ENCODE measurements at regions not wholly inside any gene's neighbourhood (a gene's known extent, or its start where the extent isn't known, plus 50 kb on each side); places are given as distances from the start of the nearest gene placed in this dataset.

DNA sequence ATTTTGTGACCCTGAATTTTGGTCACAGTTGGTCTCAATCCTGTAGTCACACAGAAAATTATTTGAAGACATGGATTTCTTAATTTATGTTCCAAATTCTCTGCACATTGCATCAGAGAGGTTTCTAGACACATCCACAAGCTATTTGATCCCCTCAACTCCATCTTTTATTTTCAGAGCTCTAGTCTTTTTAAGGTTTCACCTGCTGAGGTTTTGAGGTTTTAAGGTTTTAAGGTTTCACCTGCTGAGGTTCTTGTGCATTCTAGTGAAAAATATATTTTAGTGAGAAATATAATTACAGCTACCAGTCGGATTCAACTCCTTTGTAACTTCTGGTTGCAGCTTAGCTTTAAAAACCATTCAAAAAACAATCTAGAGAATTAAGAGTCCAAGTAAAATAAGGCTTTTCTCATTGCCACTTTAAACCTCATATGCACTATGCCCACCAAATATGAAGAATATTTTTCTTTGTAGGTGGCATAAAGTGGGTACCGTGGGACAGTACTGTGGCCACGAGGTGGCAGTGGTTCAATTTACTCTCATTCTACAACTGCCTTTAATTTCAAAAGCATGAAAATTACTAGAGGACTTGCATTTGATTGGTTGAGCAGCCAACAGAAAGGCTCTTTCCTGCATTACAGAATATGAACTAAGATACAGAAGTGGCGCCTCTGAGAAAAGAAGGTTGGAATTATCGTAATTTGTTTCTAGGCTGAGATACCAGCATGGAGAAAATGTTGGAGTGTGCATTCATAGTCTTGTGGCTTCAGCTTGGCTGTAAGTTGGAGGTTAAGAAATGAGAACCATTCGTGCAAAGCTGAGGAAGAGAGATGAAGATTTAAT, 366.5 kb upstream of the OR4E1 start:
- no peak for TF ChIP-seq POLR2A (IDR thresholded peaks at IDR 0.05)
- TF ChIP-seq, protein P1, sequence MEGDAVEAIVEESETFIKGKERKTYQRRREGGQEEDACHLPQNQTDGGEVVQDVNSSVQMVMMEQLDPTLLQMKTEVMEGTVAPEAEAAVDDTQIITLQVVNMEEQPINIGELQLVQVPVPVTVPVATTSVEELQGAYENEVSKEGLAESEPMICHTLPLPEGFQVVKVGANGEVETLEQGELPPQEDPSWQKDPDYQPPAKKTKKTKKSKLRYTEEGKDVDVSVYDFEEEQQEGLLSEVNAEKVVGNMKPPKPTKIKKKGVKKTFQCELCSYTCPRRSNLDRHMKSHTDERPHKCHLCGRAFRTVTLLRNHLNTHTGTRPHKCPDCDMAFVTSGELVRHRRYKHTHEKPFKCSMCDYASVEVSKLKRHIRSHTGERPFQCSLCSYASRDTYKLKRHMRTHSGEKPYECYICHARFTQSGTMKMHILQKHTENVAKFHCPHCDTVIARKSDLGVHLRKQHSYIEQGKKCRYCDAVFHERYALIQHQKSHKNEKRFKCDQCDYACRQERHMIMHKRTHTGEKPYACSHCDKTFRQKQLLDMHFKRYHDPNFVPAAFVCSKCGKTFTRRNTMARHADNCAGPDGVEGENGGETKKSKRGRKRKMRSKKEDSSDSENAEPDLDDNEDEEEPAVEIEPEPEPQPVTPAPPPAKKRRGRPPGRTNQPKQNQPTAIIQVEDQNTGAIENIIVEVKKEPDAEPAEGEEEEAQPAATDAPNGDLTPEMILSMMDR (IDR thresholded peaks at IDR 0.05), result peak in 3 of 4 donors; percentile 40 to 48 (median 47)
